Lower lobe of right lung (tissue), 2 donors: ENCODE measurements at regions not wholly inside any gene's neighbourhood (a gene's known extent, or its start where the extent isn't known, plus 50 kb on each side); places are given as distances from the start of the nearest gene placed in this dataset.
"Not testable (repeated sequence)": the region's sequence is repeated elsewhere in the genome, so short reads cannot be mapped to it uniquely, and the experiment has no call there.

ENCODE experiments used
- ATAC-seq, 2 donors: fragments of 200-7000 bp; cut with Tn5 transposase; one replicate each; pipeline ENCODE4 v1.9.1; 2020 to 2022; ENCODE audit warnings: mild to moderate bottlenecking in 2 of 2, moderate library complexity in 2 of 2
- DNase-seq: peaks from one replicate; pipeline ENCODE4 v3.0.0-alpha.2; 2020
- H3K27ac ChIP-seq: fragments of 200-600 bp; one replicate; pipeline ENCODE4 v1.8.0; 2022
- H3K27me3 ChIP-seq: fragments of 200-600 bp; one replicate; pipeline ENCODE4 v1.8.0; 2022; ENCODE audit warnings: low read depth
- H3K36me3 ChIP-seq: fragments of 200-600 bp; one replicate; pipeline ENCODE4 v1.8.0; 2022; ENCODE audit warnings: mild to moderate bottlenecking
- H3K4me1 ChIP-seq: fragments of 200-600 bp; one replicate; pipeline ENCODE4 v1.8.0; 2022
- H3K4me3 ChIP-seq: fragments of 200-600 bp; one replicate; pipeline ENCODE4 v1.8.0; 2022; ENCODE audit warnings: mild to moderate bottlenecking
- H3K9me3 ChIP-seq: fragments of 200-600 bp; one replicate; pipeline ENCODE4 v1.8.0; 2022
- CTCF ChIP-seq: fragments of 200-600 bp; IDR thresholded peaks from one replicate; pipeline ENCODE4 v1.8.0; 2022; ENCODE audit warnings: antibody characterized with exemption, mild to moderate bottlenecking
- intact Hi-C: fragments of 100-400 bp; cut with DNase I; formaldehyde crosslinking; loops from one replicate; pipeline ENCODE4 v1.11.0; 2022
- donor health status: DM: no; HTN: yes; CAD: no; lungs with severe emphysema.

- no peaks in the 10 kb centered on the region for H3K9me3 ChIP-seq
- no peak for ATAC-seq
- TF ChIP-seq CTCF: no peak
- no peak overlapping the region for H3K4me3 ChIP-seq
- intact Hi-C loops: no loop called here
- H3K4me1 ChIP-seq: no peaks in the 10 kb centered on the region
- H3K27me3 ChIP-seq: no peaks in the 10 kb centered on the region
- no peak for DNase-seq
- no peaks in the 10 kb centered on the region for H3K36me3 ChIP-seq
- no peak overlapping the region for H3K27ac ChIP-seq
Measured at GRCh38 chr7:109695419-109695818, 1125.7 kb downstream of the DNAJB9 start.

- H3K9me3 ChIP-seq: no peaks in the 10 kb centered on the region
- intact Hi-C loops: no loop called here
- H3K36me3 ChIP-seq: no peaks in the 10 kb centered on the region
- TF ChIP-seq CTCF: no peak
- no peaks in the 10 kb centered on the region for H3K27me3 ChIP-seq
- no peak for DNase-seq
- no peak overlapping the region for H3K27ac ChIP-seq
- H3K4me3 ChIP-seq: no peak overlapping the region
- no peak for ATAC-seq
- no peaks in the 10 kb centered on the region for H3K4me1 ChIP-seq
Measured at GRCh38 chr7:109696723-109697122, 1127.0 kb downstream of the DNAJB9 start.

- H3K9me3 ChIP-seq: no peaks in the 10 kb centered on the region
- H3K27ac ChIP-seq: no peak overlapping the region
- no peaks in the 10 kb centered on the region for H3K36me3 ChIP-seq
- no peaks in the 10 kb centered on the region for H3K4me1 ChIP-seq
- ATAC-seq (no peak), DNase-seq (no peak)
- H3K4me3 ChIP-seq: no peak overlapping the region
- intact Hi-C loops: no loop called here
- H3K27me3 ChIP-seq: no peaks in the 10 kb centered on the region
- no peak for TF ChIP-seq CTCF
Measured at GRCh38 chr7:109699661-109700060, 1130.0 kb downstream of the DNAJB9 start.

- Histone ChIP-seq H3K4me1 (no peaks in the 10 kb centered on the region), H3K9me3 (no peaks in the 10 kb centered on the region), H3K27ac (no peak overlapping the region), H3K36me3 (no peaks in the 10 kb centered on the region), H3K27me3 (no peaks in the 10 kb centered on the region), H3K4me3 (no peak overlapping the region)
- DNase-seq (no peak), ATAC-seq (no peak)
- intact Hi-C loops: no loop called here
- TF ChIP-seq CTCF: no peak
Measured at GRCh38 chr7:109713366-109713765, 1143.7 kb downstream of the DNAJB9 start.

GRCh38 chr7:109719359-109719758, 1149.7 kb downstream of the DNAJB9 start:
- ATAC-seq, H3K27ac ChIP-seq, intact Hi-C loops, H3K4me1 ChIP-seq, H3K27me3 ChIP-seq, H3K9me3 ChIP-seq, H3K4me3 ChIP-seq, H3K36me3 ChIP-seq, DNase-seq: not testable (repeated sequence)

- Histone ChIP-seq H3K9me3 (no peaks in the 10 kb centered on the region), H3K4me1 (no peaks in the 10 kb centered on the region), H3K27me3 (no peaks in the 10 kb centered on the region), H3K4me3 (no peak overlapping the region), H3K27ac (no peak overlapping the region), H3K36me3 (no peaks in the 10 kb centered on the region)
- ATAC-seq (no peak), DNase-seq (no peak)
- intact Hi-C loops: no loop called here
- TF ChIP-seq CTCF: no peak
Measured at GRCh38 chr7:109734601-109735000, 1164.9 kb downstream of the DNAJB9 start.
